ENCODE measurements at regions not wholly inside any gene's neighbourhood (a gene's known extent, or its start where the extent isn't known, plus 50 kb on each side); places are given as distances from the start of the nearest gene placed in this dataset.
A peak's percentile ranks its signal among the peaks of the same experiment; 100 is the strongest.

DNA sequence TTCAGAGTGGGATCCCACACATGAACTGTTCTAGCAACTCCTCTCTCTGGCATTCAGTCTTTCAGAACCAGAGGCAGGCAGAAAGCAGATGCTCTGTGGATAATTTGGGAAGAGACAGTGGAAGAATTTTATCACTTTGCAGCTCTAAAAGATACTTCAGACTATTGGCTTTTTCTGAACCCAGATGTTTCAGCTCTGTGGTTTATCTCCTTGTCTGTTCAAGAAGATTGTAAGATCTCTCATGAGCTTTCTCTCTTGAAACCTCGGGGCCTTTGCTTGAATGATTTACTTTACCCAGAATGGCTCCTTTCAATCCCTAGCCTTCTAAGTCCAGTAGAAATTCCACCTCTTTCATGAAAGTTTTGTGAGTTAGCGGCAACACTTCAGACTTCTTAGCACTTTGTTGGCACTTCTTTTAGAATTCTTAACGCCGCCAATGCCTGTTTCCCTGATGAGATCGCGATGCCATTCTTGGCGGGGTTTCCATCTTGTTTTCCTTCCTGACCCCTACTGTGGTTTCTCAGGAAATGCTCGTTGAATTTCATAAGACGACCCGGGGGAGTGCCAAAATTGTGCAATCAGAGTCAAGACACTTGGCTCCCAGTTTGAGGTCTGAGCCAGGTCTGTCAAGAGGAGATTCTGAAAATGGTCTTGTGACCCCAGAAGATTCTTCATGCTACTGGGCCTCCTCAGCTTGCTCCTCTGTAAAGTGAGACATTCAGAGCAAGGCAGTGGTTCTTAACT lies 107.0 kb upstream of the PRICKLE1 start:
- Histone ChIP-seq H3K9me1 (replicated peaks; ENCODE audit: control insufficient read depth, extremely low read depth, insufficient read depth, low read length) (no peaks in the 10 kb centered on the region), H2AFZ (ENCODE audit: low read depth, low read length) (peak overlapping the region; percentile 67), H3K9me3 (replicated peaks; ENCODE audit: control insufficient read depth, insufficient read depth, low read length) (no peaks in the 10 kb centered on the region), H3K27me3 (ENCODE audit: control insufficient read depth in 2 of 2, insufficient read depth in 2 of 2, low read length in 2 of 2) (no peaks in the 10 kb centered on the region), H3K27ac (ENCODE audit: insufficient read depth, low read depth, low read length) (no peak overlapping the region), H3K79me2 (ENCODE audit: control insufficient read depth, insufficient read depth, low read length) (no peaks in the 10 kb centered on the region), H3K9ac (replicated peaks; ENCODE audit: extremely low read depth, insufficient read depth, low read length) (no peak overlapping the region), H3K4me1 (ENCODE audit: control insufficient read depth, extremely low read depth, insufficient read depth, low read length) (peaks cover 3% of the 10 kb centered on the region), H3K4me2 (ENCODE audit: insufficient read depth, low read length) (no peak overlapping the region), H3K4me3 (replicated peaks in 1 of 3; ENCODE audit: insufficient read depth in 1 of 3, low read depth in 1 of 3, low read length in 3 of 3) (no peak overlapping the region), H4K20me1 (replicated peaks; ENCODE audit: control insufficient read depth, extremely low read depth, insufficient read depth, low read length) (no peaks in the 10 kb centered on the region), H3K36me3 (ENCODE audit: control insufficient read depth in 2 of 2, extremely low read depth in 1 of 2, insufficient read depth in 2 of 2, low read length in 2 of 2) (no peaks in the 10 kb centered on the region)
- intact Hi-C loops (cut with micrococcal nuclease) (no loop called here), dilution Hi-C loops (cut with MboI; ENCODE audit: extremely low pct_ligation_motif_present, low sequenced_read_pairs) (no loop called here)
- ChIA-PET POLR2A (no interaction called here), CTCF (interaction anchor here (1.2 to 1.4 kb wide), 2 partner anchors 9 to 27 kb away, joined by 3 to 5 read pairs; no protein-coding TSS in a partner anchor)
- no peak for TF ChIP-seq CTCF (IDR thresholded peaks at IDR 0.05; ENCODE audit: extremely low read depth in 1 of 2, insufficient read depth in 1 of 2, low read depth in 1 of 2, low read length in 2 of 2)
- TF ChIP-seq POLR2AphosphoS5 (IDR thresholded peaks at IDR 0.05; ENCODE audit: insufficient read depth, low read depth, low read length) = no peak
- no peak for TF ChIP-seq POLR2A (IDR thresholded peaks at IDR 0.05; ENCODE audit: low read depth, low read length)
- no peak for TF ChIP-seq JUN (IDR thresholded peaks at IDR 0.05; ENCODE audit: borderline replicate concordance, insufficient read depth, insufficient read length, low read depth)
- TF ChIP-seq MYC (IDR thresholded peaks at IDR 0.05; ENCODE audit: low read depth, low read length) = no peak
- TF ChIP-seq EZH2 (IDR thresholded peaks at IDR 0.05; ENCODE audit: borderline replicate concordance, low read depth, low read length, severe bottlenecking) = no peak
- TF ChIP-seq GATA2 (IDR thresholded peaks at IDR 0.05; ENCODE audit: insufficient read depth, insufficient read length, low read depth, low read length) = no peak
- TF ChIP-seq FOS (IDR thresholded peaks at IDR 0.05; ENCODE audit: borderline replicate concordance, insufficient read depth, low read length) = no peak
- TF ChIP-seq, protein P1, sequence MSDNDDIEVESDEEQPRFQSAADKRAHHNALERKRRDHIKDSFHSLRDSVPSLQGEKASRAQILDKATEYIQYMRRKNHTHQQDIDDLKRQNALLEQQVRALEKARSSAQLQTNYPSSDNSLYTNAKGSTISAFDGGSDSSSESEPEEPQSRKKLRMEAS (IDR thresholded peaks at IDR 0.05; ENCODE audit: insufficient read depth, insufficient read length) = no peak
- BruUV-seq (replicated peaks) = no TSS peak
- FAIRE-seq (no peak), DNase-seq (ENCODE audit: low read depth, low spot score) (peak; percentile 60)

Data from endothelial cell of umbilical vein (primary cell).